ENCODE measurements at regions not wholly inside any gene's neighbourhood (a gene's known extent, or its start where the extent isn't known, plus 50 kb on each side); places are given as distances from the start of the nearest gene placed in this dataset.

- DNase-seq (ENCODE audit: low read depth, low spot score) (no peak), FAIRE-seq (no peak)
- Histone ChIP-seq H3K9ac (replicated peaks; ENCODE audit: extremely low read depth, insufficient read depth, low read length) (no peak overlapping the region), H3K4me3 (replicated peaks in 1 of 3; ENCODE audit: insufficient read depth in 1 of 3, low read depth in 1 of 3, low read length in 3 of 3) (no peak overlapping the region), H3K36me3 (ENCODE audit: control insufficient read depth in 2 of 2, extremely low read depth in 1 of 2, insufficient read depth in 2 of 2, low read length in 2 of 2) (no peaks in the 10 kb centered on the region), H3K79me2 (ENCODE audit: control insufficient read depth, insufficient read depth, low read length) (no peaks in the 10 kb centered on the region), H3K9me1 (replicated peaks; ENCODE audit: control insufficient read depth, extremely low read depth, insufficient read depth, low read length) (no peaks in the 10 kb centered on the region), H3K4me1 (ENCODE audit: control insufficient read depth, extremely low read depth, insufficient read depth, low read length) (no peaks in the 10 kb centered on the region), H3K4me2 (ENCODE audit: insufficient read depth, low read length) (no peak overlapping the region), H4K20me1 (replicated peaks; ENCODE audit: control insufficient read depth, extremely low read depth, insufficient read depth, low read length) (no peaks in the 10 kb centered on the region), H3K27ac (ENCODE audit: insufficient read depth, low read depth, low read length) (no peak overlapping the region), H3K27me3 (ENCODE audit: control insufficient read depth in 2 of 2, insufficient read depth in 2 of 2, low read length in 2 of 2) (no peaks in the 10 kb centered on the region), H2AFZ (ENCODE audit: low read depth, low read length) (no peak overlapping the region), H3K9me3 (replicated peaks; ENCODE audit: control insufficient read depth, insufficient read depth, low read length) (peaks cover 3% of the 10 kb centered on the region)
- intact Hi-C loops (cut with micrococcal nuclease) (no loop called here), dilution Hi-C loops (cut with MboI; ENCODE audit: extremely low pct_ligation_motif_present, low sequenced_read_pairs) (no loop called here)
- CTCF ChIA-PET = no interaction called here
- POLR2A ChIA-PET = no interaction called here
- TF ChIP-seq GATA2 (IDR thresholded peaks at IDR 0.05; ENCODE audit: insufficient read depth, insufficient read length, low read depth, low read length) (no peak), POLR2AphosphoS5 (IDR thresholded peaks at IDR 0.05; ENCODE audit: insufficient read depth, low read depth, low read length) (no peak), MAX (IDR thresholded peaks at IDR 0.05; ENCODE audit: insufficient read depth, insufficient read length) (no peak), EZH2 (IDR thresholded peaks at IDR 0.05; ENCODE audit: borderline replicate concordance, low read depth, low read length, severe bottlenecking) (no peak), POLR2A (IDR thresholded peaks at IDR 0.05; ENCODE audit: low read depth, low read length) (no peak), JUN (IDR thresholded peaks at IDR 0.05; ENCODE audit: borderline replicate concordance, insufficient read depth, insufficient read length, low read depth) (no peak), FOS (IDR thresholded peaks at IDR 0.05; ENCODE audit: borderline replicate concordance, insufficient read depth, low read length) (no peak)
- no TSS peak for BruUV-seq (replicated peaks)
These were observed 265.8 kb downstream of the MED10 start for GRCh38 chr5:6112538-6112937.

- H3K27me3 ChIP-seq (ENCODE audit: control insufficient read depth in 2 of 2, insufficient read depth in 2 of 2, low read length in 2 of 2) = no peaks in the 10 kb centered on the region
- H3K9ac ChIP-seq (replicated peaks; ENCODE audit: extremely low read depth, insufficient read depth, low read length) = no peak overlapping the region
- H4K20me1 ChIP-seq (replicated peaks; ENCODE audit: control insufficient read depth, extremely low read depth, insufficient read depth, low read length) = no peaks in the 10 kb centered on the region
- H3K4me2 ChIP-seq (ENCODE audit: insufficient read depth, low read length) = no peak overlapping the region
- no peaks in the 10 kb centered on the region for H3K36me3 ChIP-seq (ENCODE audit: control insufficient read depth in 2 of 2, extremely low read depth in 1 of 2, insufficient read depth in 2 of 2, low read length in 2 of 2)
- H3K9me3 ChIP-seq (replicated peaks; ENCODE audit: control insufficient read depth, insufficient read depth, low read length) = peaks cover 3% of the 10 kb centered on the region
- no peak overlapping the region for H3K4me3 ChIP-seq (replicated peaks in 1 of 3; ENCODE audit: insufficient read depth in 1 of 3, low read depth in 1 of 3, low read length in 3 of 3)
- dilution Hi-C loops (cut with MboI; ENCODE audit: extremely low pct_ligation_motif_present, low sequenced_read_pairs) (no loop called here), intact Hi-C loops (cut with micrococcal nuclease) (no loop called here)
- POLR2A ChIA-PET = no interaction called here
- no peak for FAIRE-seq
- H3K4me1 ChIP-seq (ENCODE audit: control insufficient read depth, extremely low read depth, insufficient read depth, low read length) = no peaks in the 10 kb centered on the region
- CTCF ChIA-PET = no interaction called here
- H3K27ac ChIP-seq (ENCODE audit: insufficient read depth, low read depth, low read length) = no peak overlapping the region
- no peak for TF ChIP-seq EZH2 (IDR thresholded peaks at IDR 0.05; ENCODE audit: borderline replicate concordance, low read depth, low read length, severe bottlenecking)
- no peak for TF ChIP-seq POLR2A (IDR thresholded peaks at IDR 0.05; ENCODE audit: low read depth, low read length)
- TF ChIP-seq FOS (IDR thresholded peaks at IDR 0.05; ENCODE audit: borderline replicate concordance, insufficient read depth, low read length) = no peak
- no peak for TF ChIP-seq MAX (IDR thresholded peaks at IDR 0.05; ENCODE audit: insufficient read depth, insufficient read length)
- TF ChIP-seq MYC (IDR thresholded peaks at IDR 0.05; ENCODE audit: low read depth, low read length) = no peak
- TF ChIP-seq CTCF (IDR thresholded peaks at IDR 0.05; ENCODE audit: extremely low read depth in 1 of 2, insufficient read depth in 1 of 2, low read depth in 1 of 2, low read length in 2 of 2) = no peak
- TF ChIP-seq JUN (IDR thresholded peaks at IDR 0.05; ENCODE audit: borderline replicate concordance, insufficient read depth, insufficient read length, low read depth) = no peak
- no peak for TF ChIP-seq GATA2 (IDR thresholded peaks at IDR 0.05; ENCODE audit: insufficient read depth, insufficient read length, low read depth, low read length)
- TF ChIP-seq POLR2AphosphoS5 (IDR thresholded peaks at IDR 0.05; ENCODE audit: insufficient read depth, low read depth, low read length) = no peak
- no peaks in the 10 kb centered on the region for H3K9me1 ChIP-seq (replicated peaks; ENCODE audit: control insufficient read depth, extremely low read depth, insufficient read depth, low read length)
- no peak overlapping the region for H2AFZ ChIP-seq (ENCODE audit: low read depth, low read length)
- no TSS peak for BruUV-seq (replicated peaks)
- DNase-seq (ENCODE audit: low read depth, low spot score) = no peak
- H3K79me2 ChIP-seq (ENCODE audit: control insufficient read depth, insufficient read depth, low read length) = no peaks in the 10 kb centered on the region
These were observed 266.2 kb downstream of the MED10 start for GRCh38 chr5:6112125-6112524.
